ENCODE measurements at regions not wholly inside any gene's neighbourhood (a gene's known extent, or its start where the extent isn't known, plus 50 kb on each side); places are given as distances from the start of the nearest gene placed in this dataset.
"Not testable (repeated sequence)": the region's sequence is repeated elsewhere in the genome, so short reads cannot be mapped to it uniquely, and the experiment has no call there.

GRCh38 chr17:20823905-20824304 is 218.9 kb downstream of the USP22 start:
- FAIRE-seq: no peak
- no peak for DNase-seq (ENCODE audit: extremely low spot score, insufficient read length, low read depth)

GRCh38 chr17:20825539-20825938 is 217.3 kb downstream of the USP22 start:
- FAIRE-seq (no peak), DNase-seq (ENCODE audit: extremely low spot score, insufficient read length, low read depth) (no peak)

DNA sequence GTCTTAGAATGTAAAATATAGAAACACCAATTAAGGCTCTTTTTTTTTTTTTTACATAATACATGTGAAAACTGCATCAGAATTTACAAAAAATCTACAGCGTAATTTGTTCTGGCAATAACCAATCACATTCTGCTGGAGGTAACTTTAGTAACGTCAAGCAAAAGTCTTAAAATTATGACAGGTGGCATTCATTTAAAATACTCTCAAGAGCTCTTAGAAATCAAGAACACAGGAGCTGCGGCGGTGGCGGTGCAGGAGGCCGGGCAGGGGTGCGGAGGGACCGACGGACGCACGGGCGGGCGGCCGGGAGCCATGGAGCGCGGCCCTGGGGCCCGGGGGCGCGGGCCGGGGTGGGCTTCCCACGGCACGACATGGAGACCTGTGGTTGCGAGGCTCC is 202.4 kb downstream of the USP22 start:
- not testable (repeated sequence) for DNase-seq (ENCODE audit: extremely low spot score, insufficient read length, low read depth); FAIRE-seq

- FAIRE-seq; DNase-seq (ENCODE audit: extremely low spot score, insufficient read length, low read depth): not testable (repeated sequence)
Measured at GRCh38 chr17:20840987-20841865, 201.6 kb downstream of the USP22 start.

GRCh38 chr17:20842012-20842411 is 200.8 kb downstream of the USP22 start:
- FAIRE-seq; DNase-seq (ENCODE audit: extremely low spot score, insufficient read length, low read depth): not testable (repeated sequence)

DNA sequence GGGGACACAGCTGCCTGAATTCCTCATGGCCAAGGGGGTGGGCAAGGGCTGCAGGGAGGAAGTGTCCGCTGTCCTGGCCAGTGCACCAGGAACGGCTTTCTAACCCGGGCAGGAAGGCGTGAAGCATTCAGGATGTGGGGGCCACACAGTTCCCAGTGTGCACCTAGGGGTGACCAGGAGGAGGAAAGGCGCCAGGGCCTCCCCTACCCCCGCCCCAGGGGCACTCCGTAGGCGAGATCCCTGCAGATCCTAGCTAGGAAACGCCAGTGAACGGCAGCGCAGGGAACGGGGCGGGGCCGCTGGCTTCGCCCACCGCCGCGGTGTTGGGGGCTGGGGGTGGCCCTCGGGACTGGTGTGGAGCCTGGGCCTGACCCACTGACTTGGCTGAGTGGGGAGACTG is 199.6 kb downstream of the USP22 start:
- FAIRE-seq: not testable (repeated sequence)

GRCh38 chr17:20843799-20844553 is 198.8 kb downstream of the USP22 start:
- not testable (repeated sequence) for DNase-seq (ENCODE audit: extremely low spot score, insufficient read length, low read depth); FAIRE-seq

More for the DNA sequence above, 199.6 kb downstream of the USP22 start:
- not testable (repeated sequence) for DNase-seq (ENCODE audit: extremely low spot score, insufficient read length, low read depth)

DNA sequence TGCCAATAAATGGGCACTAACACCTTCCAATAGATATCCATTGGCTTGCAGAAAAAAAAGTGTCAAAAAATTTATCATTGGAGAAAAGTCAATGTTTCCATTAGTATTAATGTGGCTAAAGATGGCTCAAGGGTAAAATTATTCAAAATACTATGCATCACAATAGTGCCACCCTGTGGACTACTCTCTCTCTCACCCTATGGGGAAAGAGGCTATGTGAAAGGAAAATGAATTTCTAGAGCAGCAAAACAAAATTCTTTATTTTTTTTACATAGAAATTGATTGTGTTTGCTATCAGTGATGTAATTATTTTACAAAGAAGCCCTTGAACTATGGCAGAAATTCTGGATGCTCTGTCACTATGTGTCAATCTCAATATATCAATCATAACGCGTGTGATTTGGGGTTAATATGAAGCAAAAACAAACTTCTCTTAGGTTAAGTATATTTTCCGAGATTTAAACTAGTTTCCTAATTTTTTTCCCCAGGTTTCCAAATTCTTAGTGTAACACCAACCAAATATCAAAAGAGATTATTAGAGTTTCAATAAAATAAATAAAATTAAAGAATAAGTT is 193.9 kb downstream of the USP22 start:
- not testable (repeated sequence) for DNase-seq (ENCODE audit: extremely low spot score, insufficient read length, low read depth); FAIRE-seq

GRCh38 chr17:20851591-20852238 is 191.1 kb downstream of the USP22 start:
- not testable (repeated sequence) for FAIRE-seq; DNase-seq (ENCODE audit: extremely low spot score, insufficient read length, low read depth)

- DNase-seq (ENCODE audit: extremely low spot score, insufficient read length, low read depth) (no peak), FAIRE-seq (no peak)
Measured at GRCh38 chr17:20852239-20852989, 190.4 kb downstream of the USP22 start.

GRCh38 chr17:20852990-20853370 is 189.8 kb downstream of the USP22 start:
- FAIRE-seq (no peak), DNase-seq (ENCODE audit: extremely low spot score, insufficient read length, low read depth) (no peak)

DNA sequence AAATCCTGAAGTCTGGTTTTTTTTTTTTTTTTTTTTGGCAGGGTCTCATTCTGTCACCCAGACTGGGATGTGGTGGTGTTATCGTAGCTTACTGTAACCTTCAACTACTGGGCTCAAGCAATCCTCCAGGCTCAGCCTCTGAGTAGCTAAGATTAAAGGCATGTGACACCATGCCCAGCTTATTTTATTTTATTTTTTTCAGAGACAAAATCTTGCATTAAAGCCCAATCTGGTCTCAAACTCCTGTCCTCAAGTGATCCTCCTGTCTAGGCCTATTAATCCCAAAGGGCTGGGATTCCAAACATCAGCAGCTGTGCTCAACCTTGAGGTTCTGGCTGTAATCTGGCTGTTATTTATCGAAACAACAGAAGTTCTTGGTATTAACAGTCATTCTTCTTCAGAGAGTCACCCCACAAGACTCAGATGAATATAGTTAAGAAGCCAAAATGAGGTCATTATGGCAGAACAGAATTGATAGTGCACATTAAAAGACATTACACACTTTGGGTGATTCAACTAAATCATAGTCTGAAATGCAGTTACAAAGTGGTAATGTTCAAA is 186.8 kb downstream of the USP22 start:
- not testable (repeated sequence) for FAIRE-seq; DNase-seq (ENCODE audit: extremely low spot score, insufficient read length, low read depth)

DNA sequence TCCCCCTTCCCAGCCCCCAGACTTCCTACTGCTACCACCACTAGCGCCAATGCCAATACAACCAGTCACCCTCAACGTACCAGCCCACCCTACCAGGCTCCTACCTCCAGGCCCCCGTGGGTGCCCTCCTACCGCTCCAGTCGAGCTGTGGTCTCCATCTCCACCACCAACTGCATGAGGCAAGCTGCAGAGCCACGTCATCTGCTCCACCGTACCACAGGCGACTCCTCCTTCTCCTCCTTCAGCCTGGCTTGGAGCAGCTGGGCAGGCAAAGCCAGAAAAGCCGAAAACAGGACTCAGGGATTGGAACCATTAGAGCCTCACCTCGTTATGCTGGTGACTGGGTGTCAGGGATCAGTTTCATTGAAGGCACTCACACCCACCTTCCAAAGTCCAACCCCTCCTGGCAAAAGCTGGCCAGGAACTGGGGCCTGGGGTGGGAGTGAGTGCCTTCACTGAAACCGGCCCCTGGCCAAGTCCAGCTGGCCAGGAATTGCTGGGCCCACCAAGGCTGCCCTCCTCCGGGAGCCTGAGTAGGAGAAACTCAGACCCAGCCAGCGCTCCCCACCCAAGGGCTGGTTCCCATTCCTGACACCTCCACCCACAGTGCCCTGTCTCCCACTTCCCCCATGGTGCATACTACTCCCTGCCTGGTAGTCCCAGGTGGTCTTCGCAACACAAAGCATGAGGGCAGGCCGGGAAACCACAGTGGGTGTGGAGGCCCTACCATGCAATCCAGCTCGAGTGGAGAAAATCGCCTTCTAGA is 176.2 kb downstream of the USP22 start:
- FAIRE-seq; DNase-seq (ENCODE audit: extremely low spot score, insufficient read length, low read depth): not testable (repeated sequence)

DNA sequence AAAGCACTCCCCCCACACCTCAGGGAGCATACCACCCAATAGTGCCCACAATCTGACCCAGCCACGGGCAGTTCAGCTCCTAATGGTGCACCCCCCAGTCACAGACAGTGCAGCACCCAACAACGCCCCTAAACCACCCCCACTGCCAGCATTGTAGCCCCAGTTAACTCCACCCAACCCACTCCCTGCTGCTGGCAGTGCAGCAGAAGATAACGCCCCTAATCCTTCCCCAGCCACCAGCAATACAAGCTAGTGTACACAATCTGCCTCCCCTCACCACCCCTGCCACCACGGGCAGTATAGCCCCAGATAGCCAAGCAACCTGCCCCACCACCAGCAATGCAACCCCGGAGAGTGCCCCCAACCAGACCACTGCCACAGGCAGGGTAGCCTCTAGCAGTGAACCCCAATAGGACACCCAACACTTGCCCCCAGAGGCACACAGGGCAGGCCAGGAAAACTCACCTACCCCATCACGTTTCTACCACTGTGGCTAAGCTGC is 175.3 kb downstream of the USP22 start:
- FAIRE-seq: not testable (repeated sequence)

GRCh38 chr17:20867938-20868661 is 174.7 kb downstream of the USP22 start:
- FAIRE-seq; DNase-seq (ENCODE audit: extremely low spot score, insufficient read length, low read depth): not testable (repeated sequence)

More for the DNA sequence above, 175.3 kb downstream of the USP22 start:
- DNase-seq (ENCODE audit: extremely low spot score, insufficient read length, low read depth): not testable (repeated sequence)

DNA sequence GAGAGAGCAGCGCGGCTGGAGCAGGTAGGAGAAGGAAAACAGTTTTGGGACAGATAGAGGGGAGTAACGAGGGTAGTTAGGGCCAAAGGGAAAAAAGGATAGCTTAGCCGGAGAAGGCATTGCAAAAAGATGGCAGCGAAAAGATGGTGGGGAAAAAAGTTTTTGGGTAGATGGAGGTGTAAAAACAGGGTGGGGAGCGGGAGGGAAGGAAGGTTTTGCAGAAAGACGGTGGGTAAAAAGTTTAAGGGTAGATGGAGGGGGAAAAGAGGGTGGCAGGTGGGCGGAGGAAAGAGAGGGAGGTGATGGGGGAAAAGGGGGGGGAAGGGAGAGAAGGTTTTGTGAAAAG is 174.2 kb downstream of the USP22 start:
- DNase-seq (ENCODE audit: extremely low spot score, insufficient read length, low read depth); FAIRE-seq: not testable (repeated sequence)

- FAIRE-seq; DNase-seq (ENCODE audit: extremely low spot score, insufficient read length, low read depth): not testable (repeated sequence)
Measured at GRCh38 chr17:20873173-20873572, 169.6 kb downstream of the USP22 start.
